HG03175 (cell line): ENCODE measurements at regions not wholly inside any gene's neighbourhood (a gene's known extent, or its start where the extent isn't known, plus 50 kb on each side); places are given as distances from the start of the nearest gene placed in this dataset.
A peak's percentile ranks its signal among the peaks of the same experiment; 100 is the strongest.
"Not testable (repeated sequence)": the region's sequence is repeated elsewhere in the genome, so short reads cannot be mapped to it uniquely, and the experiment has no call there.

Experiments used
- ATAC-seq: cut with Tn5 transposase; IDR thresholded peaks from one replicate; pipeline ENCODE4 v1.9.1; 2021; ENCODE audit warnings: mild to moderate bottlenecking, moderate library complexity; ENCODE audit not compliant: unreplicated experiment

DNA sequence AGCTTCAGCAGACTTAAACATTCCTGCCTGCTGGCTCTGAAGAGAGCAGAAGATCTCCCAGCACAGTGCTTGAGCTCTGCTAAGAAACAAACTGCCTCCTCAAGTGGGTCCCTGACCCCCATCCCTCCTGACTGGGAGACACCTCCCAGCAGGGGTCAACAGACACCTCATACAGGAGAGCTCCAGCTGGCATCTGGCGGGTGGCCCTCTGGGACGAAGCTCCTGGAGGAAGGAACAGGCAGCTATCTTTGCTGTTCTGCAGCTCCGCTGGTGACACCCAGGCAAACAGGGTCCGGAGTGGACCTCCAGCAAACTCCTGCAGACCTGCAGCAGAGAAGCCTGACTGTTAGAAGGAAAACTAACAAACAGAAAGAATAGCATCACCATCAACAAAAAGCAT, 139.3 kb downstream of the ATXN7L3B start:
- ATAC-seq = not testable (repeated sequence)

DNA sequence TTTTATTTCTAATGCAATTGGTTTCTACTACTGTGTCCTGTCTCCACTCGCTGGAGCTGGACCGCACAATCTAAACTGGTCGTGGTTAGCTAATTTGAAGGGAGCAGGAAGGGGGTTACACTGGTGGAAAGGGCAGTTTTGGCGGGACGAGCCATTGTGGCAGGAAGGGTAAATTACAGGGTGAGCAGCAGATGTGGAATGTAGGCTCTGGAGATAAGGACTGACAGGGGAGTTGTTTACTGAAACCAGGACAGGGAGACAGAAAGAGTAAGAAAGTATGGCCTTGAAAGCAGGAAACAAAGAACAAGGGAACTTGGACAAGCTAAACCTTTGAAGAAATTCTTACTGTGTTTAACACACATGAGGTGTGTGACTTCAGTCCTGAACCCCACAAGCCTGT, 147.8 kb downstream of the ATXN7L3B start:
- no peak for ATAC-seq

DNA sequence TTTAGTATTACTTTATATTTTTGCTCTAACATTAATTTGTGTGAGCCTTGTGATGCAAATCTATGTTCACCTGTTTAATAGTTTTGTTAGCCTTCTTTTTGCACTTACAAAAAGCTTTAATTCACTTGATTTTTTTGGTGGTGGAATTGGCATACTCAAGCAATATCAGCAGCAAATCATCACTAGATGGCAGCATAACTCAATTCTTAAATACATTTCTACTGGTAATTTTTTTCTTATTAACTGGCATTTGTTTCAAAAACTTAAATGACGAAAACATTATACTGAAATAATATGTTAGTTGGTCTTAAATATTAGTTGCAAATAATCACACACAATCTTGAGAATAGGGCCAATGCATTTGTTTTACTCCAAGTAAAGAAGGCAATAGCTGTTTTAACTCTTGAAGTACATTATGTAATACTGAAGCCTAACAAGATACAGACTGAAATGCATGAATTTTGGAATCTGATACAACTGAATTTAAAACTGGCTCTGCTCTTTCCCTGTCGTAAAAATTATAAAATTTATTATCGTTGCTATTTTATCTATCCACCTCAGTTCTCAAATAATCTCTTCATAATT, 151.5 kb downstream of the ATXN7L3B start:
- peak; percentile 65 for ATAC-seq

DNA sequence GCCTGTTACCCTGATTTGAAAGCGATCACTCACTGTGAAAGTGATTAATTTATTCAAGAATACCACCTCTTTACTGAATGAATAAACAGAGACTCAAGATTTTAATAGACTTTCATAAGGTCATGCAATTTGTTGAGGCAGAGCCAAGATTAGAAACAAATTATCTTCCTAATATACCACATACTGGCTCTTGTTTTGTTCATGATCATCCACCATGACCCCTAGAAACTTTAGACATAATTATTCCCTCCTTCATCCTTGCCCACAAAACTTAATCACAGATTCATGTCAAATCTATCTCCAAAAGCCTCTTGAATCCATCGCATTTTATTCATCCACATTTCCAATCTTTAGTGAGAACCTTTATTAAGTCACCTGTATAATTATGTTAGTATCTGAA, 152.3 kb downstream of the ATXN7L3B start:
- no peak for ATAC-seq

DNA sequence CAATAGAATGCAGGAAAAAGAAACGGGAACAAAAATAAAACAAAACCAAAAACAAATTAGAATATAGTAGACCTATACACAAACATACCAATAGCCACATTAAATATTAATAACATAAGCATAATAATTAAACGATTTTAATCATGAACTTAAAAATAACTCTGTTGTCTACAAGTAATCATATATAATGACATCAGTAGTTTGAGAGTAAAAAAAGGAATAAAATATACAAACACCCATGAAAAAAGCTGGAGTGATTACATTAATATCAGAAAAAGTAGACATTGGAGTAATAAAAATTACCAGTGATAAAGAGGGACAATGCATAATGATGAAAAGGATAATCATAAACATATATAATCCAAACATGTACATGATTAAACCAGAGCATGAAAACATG, 181.8 kb downstream of the ATXN7L3B start:
- ATAC-seq = no peak

DNA sequence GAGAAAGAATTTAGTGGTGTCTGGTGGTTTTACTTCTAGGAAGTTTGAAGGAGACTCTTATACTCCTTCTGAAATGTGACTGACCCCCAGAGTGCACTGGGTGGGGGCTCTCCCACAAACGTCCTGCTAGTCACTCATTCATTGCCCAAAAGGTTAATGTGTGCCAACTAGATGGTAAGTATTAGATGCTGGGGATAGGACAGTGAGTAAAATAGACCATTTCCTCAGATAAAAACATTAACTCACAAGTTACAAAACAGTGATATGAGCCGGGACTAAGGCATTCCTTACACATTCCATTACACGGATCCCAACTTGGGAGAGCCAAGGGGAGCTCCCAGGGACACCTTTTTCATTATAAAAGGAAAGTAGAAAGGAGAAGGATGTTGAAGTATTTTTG, 185.1 kb downstream of the ATXN7L3B start:
- ATAC-seq = no peak

DNA sequence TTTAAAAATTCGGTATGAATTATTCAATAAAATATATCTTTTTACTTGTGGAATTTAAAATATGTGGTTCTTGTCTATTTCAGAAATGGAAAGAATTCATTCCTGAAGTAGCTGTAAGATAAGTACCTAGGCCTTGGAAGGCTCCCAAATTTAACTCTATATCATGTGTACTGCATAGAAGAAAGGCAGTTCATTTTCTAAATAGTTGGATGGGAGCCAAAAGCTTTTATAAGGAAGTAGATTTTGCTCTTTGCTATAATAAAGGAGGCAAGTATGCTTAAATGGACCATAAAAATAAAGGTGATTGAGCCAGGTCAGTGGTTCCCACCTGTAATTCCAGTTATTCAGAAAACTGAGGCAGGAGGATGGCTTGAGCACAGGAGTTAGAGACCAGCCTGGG, 187.5 kb downstream of the ATXN7L3B start:
- ATAC-seq = no peak

DNA sequence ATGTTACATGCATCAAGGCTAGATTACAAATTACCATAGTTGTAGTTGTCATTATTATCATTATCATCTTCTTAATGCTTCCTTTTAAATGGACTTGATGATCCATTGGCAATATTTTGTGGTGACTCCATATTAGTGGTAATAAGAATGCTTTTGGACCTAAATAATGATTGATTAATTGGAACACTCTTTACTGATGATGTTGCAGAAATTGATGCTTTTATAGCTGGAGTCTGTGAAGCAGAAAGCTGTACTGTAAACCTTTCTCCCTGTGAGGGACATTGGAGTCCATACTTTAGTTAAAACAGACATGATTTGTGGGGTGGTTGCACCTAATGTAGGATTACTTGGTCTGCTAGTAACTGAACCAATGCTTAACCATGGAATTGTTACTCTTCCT, 190.4 kb downstream of the ATXN7L3B start:
- ATAC-seq = no peak

DNA sequence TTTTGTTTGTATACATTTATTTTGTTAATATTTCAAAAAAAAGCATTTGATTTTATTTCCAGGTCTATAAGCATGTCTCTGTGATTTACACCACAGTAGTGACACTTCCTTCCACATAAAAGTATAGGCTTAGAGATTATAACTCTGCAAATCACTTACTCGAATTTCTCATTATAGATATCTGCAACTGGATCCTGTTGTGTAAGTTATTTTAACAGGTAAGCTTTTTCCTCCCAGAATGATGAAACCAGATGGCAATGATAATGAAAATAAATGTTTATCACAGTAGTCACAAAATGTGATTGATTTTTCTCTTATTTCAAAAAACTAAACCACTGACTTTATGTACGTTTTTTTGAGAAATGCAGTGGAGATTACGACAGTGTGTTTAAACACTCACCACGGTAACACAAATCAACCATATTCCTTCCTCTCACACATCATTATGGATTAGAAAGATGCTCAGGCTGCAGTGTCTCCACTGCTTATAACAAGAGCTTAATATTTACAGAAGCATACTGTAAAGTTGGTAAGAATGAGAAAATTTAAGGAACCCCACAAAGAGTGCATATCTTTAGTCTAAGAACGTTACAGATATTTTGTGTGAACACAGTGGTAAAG, 194.6 kb downstream of the ATXN7L3B start:
- ATAC-seq = no peak

DNA sequence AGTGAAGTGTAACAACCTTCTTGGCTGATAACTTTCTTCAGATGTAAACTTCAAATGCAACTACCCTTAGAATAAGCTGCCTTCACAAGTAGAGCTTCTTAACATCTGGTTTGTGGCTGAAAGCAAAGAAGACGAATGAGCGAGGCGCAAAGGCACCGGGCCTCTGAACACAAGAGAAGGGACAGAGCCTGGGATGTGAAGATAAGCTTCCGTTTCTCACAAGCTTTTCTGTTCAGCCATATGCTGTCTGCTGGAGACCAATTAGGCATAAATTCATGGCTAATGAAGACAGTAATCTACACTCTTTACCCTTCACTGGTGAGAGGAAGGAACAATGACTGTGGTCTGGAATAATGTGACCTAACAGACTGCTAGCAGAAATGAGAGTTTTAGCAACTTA, 195.2 kb downstream of the ATXN7L3B start:
- ATAC-seq = no peak

DNA sequence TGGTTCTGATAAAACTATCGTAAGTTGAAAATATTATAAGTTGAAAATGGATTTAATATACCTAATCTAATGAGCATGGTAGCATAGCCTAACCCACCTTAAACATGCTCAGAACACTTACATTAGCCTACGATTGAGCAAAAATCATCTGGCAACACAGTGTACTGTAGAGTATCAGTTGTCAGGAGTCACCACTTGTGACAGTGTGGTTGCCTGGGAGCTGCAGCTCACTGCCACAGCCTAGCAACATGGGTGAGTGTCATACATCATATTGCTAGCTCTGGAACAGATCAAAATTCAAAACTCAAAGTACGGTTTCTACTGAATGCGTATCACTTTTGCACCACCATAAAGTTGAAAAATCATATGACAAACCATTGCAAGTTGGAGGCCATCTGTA, 203.5 kb downstream of the ATXN7L3B start:
- ATAC-seq = no peak

DNA sequence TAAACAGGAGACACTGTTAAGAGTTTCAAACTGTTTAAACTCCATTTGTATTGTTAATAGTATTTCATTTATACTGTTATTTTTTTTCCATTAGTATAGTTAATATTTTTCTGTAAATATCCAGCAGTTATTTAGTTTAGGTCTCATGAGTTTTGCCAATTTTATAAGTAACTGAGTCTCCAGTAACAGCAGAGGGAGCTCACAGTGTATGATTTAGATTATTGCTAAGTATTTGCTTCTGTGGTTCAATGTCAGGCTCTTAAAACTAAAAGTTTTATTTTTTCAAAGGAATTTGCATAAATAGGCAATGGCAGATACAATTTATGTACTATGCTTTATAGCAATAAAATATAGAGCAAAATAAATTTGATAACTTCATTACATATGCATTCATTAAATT, 209.7 kb downstream of the ATXN7L3B start:
- no peak for ATAC-seq

DNA sequence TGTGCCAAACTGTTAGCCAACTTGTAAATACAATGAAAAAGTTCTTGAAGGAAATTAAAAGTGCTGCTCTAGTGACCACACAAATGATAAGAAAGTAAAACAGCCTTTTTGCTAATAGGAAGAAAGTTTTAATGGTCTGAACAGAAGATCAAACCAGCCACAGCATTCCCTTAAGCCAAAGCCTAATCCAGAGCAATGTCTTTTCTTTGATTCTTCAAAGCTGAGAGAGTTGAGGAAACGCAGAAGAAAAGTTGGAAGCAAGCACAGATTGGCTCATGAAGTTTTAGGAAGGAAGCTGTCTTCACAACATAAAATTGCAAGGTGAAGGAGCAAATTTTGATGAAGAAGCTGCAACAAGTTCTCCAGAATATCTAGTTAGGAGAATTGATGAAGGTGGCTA, 213.8 kb downstream of the ATXN7L3B start:
- no peak for ATAC-seq

DNA sequence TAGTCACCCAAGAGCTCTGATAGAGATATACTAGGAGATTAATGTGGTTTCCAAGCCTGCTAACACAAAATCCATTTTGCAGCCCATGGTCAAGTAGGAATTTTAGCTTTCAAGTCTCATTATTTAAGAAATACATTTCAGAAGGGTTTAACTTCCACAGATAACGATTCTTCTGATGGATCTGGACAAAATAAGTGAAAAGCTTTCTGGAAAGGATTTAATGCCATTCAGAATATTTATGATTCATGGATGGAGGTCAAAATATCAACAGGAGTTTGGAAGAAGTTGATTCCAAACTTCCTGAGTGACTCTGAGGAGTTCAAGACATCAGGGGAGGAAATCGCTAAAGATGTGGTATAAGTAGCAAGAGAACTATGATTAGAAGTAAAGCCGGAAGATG, 214.6 kb downstream of the ATXN7L3B start:
- ATAC-seq = no peak

DNA sequence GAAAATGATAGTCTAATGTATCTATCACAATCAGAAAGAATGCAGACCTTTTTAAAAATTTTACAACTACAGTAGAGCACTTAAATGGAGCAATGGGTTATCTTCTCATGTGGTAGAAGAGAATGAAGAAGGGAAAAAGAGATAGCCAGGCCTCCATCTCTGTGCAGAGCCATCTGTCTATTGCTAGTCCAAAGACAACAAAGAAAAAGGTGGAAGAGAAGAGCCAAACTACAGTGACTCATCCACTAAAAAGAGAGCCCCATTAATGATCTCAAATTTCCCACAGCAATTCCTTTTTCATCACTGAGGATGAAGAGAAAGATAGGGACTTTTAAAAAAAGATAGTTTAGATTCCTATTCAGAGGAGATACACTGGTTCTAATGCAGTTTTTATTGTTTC, 232.9 kb downstream of the ATXN7L3B start:
- ATAC-seq = no peak

DNA sequence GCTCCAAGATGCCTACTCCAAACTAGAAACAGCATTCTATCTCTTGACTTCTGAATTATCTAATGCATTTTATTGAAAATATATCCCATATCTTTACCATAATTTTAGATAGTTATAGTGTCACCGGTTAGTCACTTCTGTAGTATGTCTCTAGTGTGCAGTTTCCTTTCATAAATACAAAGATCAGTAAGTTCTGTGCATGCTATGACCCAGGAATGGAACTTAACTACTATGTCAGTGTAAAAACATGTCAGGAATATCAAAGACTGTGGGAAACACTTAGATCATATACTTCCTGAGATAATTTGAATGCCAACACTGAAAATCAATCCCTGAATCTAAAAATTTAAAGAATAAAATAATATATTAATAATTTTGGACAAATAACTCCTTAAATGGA, 237.6 kb downstream of the ATXN7L3B start:
- no peak for ATAC-seq

DNA sequence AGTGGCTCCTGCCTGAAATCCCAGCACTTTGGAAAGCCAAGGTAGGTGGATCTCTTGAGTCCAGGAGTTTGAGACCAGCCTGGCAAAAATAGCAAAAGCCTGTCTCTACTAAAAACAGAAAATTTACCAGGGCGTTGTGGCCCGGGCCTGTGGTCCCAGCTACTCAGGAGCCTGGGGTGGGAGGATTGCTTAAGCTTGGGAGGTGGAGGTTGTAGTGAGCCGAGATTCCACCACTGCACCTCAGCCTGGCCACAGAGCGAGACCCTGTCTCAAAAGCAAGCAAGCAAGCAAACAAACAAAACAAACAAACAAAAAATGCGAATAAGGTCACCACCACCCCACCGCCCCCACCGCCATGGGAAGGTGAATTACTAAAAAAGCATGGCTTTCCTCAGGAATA, 238.7 kb downstream of the ATXN7L3B start:
- ATAC-seq = no peak

DNA sequence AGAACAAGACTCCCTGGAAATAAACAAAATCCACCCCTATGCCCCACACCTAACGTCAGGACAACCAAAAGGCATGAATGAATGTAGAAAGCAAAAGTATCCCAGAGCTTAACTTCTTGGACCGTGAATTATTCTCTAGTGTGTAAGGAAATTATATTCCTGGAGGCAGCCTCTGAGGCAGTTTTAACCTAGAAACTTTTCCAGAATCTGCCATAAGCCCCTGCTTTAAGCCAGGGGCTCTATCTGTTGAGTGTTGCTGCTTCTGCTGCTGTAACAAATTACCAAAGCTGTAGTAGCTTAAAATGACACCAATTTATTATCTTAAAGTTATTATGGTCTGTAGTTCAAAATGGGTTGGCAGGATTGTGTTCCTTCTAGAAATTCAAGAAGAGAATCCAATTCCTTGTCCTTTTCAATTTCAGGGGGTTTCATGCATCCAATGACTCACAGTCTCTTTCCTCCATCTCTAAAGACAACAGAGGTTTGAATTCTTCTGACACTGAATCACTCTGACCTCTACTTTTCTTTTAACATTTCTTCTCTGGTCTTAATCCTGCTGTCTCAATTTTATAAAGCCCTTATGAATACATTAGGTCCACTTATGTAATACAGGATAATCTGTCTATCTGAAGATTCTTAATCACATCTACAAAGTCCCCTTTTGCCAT, 242.7 kb downstream of the ATXN7L3B start:
- ATAC-seq = no peak

DNA sequence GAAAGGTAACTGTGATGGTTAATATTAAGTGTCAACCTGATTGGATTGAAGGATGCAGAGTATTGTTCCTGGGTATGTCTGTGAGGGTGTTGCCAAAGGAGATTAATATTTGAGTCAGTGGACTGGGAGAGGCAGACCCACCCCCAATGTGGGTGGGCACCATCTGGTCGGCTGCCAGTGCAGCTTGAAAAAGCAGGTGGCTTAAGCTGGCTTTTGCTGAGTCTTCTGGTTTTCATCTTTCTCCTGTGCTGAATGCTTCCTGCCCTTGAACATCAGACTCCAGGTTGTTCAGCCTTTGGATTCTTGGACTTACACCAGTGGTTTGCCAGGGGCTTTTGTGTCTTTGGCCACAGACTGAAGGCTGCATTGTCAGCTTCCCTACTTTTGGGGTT, 243.2 kb downstream of the ATXN7L3B start:
- ATAC-seq = not testable (repeated sequence)

DNA sequence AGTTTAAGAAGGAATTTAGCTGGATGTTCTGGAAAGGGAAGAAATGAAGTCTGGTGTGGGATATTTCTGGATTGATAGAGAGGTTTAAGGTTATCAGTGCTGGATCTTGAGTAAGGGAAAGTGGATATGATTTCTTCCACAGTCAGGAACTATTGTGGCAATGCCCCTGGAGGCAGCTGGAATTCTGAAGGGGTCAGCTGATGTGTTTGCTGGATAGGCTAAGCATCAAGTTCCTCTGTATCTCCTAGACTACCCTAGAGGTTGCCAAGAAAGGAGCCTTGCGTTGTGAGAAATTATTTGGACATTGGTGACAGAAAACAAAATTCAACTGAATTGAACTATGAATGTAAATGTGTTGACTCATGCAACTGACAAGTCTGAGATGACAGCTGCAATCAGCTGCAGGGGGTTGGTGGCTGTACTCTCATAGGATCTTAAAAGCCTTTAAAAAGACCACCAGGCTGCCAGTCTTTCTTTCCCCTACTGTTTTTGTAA, 244.4 kb downstream of the ATXN7L3B start:
- ATAC-seq = no peak

DNA sequence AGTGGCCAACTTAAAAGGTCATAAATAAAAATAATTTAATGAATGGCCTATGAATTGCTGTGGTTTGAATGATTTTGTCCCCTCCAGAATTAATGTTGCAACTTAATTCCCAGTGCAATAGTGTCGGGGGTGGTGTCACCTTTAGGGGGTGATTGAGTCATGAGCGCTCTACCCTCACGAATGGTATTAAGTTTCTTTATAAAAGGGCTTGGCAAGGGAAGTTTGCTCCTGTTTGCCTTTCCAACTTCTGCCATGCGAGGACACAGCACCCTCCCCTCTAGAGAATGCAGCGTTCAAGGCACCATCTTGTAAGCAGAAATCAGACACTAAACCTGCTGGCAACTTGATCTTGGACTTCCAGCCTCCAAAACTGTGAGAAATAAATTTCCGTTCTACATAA, 253.3 kb downstream of the ATXN7L3B start:
- ATAC-seq = no peak

DNA sequence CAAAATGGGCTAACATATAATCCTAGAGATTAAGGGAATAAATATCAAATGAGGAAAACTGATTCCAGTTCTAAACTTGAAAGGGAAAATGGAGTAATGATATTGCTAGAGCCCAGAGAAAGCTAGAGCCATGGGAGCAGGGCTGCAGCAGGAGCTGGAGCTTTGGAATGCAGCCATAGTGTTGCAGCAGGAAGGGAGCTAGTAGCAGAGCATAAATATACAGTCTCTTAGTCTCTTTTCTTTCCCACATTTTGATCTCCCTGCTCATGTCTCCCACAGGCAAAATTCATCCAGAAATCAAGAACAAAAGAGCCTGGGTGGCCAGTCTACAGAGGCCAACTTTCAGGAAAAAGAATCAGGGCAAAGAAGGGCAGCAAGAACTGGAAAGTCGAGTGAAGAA, 253.7 kb downstream of the ATXN7L3B start:
- ATAC-seq = no peak
